Astrocyte of the hippocampus (primary cell): ENCODE measurements at regions not wholly inside any gene's neighbourhood (a gene's known extent, or its start where the extent isn't known, plus 50 kb on each side); places are given as distances from the start of the nearest gene placed in this dataset.

ENCODE experiments used
- DNase-seq: peaks from one replicate; pipeline ENCODE4 v3.0.0; 2011; ENCODE audit warnings: low read depth, low spot score

GRCh38 chr2:38509947-38510326 is 92.8 kb downstream of the HNRNPLL start:
- no peak for DNase-seq

- DNase-seq: peak; percentile 87
Measured at GRCh38 chr2:38509314-38509946, 93.3 kb downstream of the HNRNPLL start.

DNA sequence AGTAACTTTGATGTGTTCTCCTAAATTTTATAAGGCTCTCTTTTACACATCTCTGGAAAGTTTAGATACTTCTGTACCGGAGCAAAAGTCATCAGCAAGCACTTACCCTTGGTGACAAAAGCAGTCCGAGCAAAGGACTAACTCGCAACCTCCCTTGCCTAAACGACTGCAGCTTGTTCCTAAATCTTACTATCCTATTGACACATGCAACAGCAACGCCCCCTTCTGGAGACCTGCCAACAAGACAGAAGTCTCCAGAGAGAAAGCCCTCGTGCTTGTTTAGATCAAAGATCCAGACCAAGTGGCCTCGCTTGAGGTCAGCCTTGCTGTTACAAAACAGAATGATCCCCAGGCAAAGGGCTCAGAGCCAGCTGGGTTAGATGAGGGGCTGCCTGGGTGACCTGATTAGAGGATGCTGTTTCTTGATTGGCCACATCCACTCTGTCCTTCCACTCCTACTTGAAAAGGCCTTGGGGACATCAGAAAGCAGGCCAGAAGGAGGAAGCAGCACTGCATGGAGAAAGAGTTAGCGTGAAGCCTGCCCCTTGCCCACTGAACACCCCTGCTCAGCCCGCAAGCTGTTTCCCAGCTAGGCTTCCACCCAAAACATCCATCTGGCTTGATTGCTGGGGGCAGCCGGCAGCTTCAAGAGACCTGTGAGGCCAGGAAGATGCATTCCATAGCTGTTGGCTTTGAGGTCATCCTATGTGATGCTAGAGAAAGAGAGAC is 94.3 kb downstream of the HNRNPLL start:
- DNase-seq: peak; percentile 83

- DNase-seq: no peak
Measured at GRCh38 chr2:38507712-38508111, 95.0 kb downstream of the HNRNPLL start.

DNA sequence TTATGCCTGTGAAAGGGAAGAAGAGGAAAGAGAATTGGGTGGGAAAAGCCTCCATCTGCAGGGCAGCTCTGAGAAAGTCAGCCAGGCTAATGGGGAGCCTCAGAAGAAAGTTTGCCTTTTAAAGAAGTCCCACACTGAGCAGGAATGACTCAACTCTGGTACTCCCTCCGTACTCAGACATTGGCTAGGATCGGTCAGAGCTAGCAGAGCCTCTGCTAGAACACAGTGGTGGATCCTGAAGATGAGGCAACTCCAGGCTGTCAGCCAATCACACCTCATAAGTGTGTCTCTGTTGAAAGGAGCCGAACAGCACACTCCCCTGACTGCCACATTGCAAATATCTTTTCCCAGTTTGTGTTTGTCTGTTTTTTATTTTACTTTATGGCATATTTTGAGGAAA is 96.9 kb downstream of the HNRNPLL start:
- DNase-seq: peak; percentile 16

DNA sequence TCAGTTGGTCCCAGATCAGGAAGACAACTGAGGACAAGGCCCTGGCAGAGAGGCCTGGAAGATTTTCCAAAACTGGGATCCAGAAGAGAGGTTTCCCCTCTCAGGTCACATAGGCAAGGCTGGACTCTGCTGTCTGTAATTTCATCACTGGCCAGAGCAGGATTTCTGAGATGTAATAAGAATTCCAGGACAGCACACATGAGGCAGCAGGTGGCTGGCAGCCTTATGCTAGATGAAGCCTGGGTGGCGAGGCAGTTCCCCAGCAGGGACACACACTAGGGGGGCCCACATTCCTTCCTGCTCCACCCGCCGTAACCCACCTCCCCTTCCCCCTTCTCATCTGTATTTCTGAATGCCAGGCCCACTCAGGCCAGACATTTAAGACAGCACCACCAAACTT is 98.6 kb downstream of the HNRNPLL start:
- no peak for DNase-seq

DNA sequence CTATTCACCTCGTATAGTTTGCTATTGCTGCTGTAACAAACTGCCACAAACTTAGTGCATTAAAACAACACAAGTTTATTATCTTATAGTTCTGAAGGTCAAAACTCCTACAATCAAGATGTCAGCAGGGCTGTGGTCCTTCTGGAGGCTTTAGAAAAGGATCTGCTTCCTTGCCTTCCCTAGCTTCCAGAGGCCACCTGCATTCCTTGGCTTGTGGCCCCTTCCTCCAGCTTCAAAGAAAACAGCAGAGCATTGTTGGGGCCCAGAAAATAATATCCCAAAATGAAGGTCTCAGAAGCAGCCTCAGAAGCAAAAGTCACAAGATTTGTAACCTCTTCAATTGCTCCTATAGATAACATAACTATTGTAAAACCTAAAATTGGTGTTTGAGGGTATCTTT is 100.6 kb downstream of the HNRNPLL start:
- DNase-seq: no peak

DNA sequence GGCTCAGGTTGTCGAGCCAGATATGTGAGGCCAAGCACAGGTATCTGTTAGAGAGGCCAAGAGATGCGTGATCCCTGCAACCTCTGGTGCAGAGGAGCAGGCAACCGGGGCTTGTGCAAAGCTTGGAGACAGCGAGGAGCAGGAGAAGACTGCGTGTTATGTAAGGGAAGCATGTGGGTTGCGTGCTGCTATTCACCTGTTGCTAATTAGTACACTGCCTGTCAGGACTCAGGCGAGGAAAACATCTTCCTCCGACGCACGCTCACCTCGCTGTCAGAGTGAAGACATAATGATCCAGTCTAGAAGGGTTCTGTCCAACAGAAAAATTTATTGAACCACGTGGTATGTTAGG is 102.5 kb downstream of the HNRNPLL start:
- no peak for DNase-seq

DNA sequence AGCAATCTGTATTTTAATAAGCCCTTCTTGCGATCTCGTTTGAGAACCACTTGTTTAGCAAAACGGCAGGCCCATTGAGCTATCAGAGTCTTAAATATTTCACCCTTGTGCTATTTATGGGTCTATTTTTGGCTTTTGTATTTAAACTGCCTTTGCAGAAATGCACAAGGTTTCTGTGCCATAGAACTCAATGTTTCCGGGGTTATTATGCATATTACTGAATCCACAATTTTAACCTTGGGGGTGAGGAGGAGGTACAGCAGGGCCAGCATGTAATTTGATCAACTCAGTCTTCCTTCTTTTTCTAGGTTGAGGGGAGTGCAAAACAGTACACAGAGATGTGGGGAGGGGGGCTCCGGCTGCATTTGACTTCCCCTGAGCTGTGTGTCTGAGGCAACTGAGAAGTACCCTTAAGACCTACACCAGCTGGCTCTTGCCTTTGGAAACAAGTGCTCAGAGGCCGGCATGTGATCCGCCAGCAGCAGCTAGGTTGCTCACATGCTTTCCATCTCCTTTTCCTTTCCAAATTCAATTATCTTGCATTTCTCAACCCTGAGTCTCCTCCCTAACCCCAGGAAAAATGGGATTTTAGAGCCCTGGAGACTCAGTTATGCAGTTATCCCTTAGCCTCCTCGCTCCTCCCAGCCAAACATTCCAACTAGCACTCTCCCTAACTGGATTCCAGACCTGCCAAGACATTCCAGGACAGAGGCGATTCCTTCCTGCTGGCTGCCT is 103.0 kb downstream of the HNRNPLL start:
- DNase-seq: peak; percentile 16

- DNase-seq: no peak
Measured at GRCh38 chr2:38498045-38498481, 104.7 kb downstream of the HNRNPLL start.

DNA sequence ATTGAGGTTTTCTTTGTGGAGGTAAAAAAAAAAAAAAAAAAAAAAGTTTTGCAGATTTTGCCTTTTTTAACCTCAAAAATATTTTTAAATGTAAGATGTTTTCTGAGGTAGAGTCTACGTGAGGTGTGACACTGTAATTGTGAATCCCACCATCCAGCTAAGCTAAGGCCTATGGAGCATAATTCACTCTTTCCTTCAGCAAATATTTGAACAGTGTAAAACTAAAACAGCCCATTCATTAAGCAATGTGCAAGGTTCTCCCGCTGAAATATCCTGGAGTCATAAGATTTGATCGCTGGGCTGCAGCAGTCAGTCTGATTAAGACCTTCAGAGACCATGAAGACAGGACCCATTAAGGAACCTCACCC is 105.1 kb downstream of the HNRNPLL start:
- DNase-seq: no peak

- DNase-seq: no peak
Measured at GRCh38 chr2:38496927-38497669, 105.6 kb downstream of the HNRNPLL start.

- no peak for DNase-seq
Measured at GRCh38 chr2:38495880-38496279, 106.8 kb downstream of the HNRNPLL start.

- no peak for DNase-seq
Measured at GRCh38 chr2:38494394-38494793, 108.3 kb downstream of the HNRNPLL start.

DNA sequence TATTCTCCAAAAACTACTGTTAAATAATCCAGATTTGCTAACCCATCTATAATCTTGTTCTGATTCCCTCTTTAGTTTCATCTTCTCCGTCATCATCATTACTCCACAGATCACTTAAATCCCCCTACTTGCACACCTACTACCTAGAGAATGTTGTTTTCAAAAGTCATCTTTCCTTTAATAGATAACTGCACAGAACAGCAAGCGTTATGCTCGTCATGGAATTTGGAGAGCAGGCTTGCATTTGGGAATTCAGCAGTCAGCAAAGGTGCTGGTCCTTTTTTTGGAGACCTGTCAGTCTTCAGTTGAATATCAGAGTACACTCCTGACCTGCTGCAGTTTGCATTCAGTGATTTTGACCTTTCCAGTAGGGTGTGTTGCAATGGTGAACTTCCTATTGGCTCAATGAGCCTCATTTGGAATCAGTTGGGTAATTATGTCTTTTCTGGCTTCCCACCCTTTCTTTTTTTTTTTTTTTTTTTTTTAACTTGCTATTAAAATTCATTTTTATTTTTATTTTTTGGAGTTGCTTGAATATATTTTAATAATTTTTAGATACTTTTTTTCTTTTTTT is 110.6 kb downstream of the HNRNPLL start:
- no peak for DNase-seq

DNA sequence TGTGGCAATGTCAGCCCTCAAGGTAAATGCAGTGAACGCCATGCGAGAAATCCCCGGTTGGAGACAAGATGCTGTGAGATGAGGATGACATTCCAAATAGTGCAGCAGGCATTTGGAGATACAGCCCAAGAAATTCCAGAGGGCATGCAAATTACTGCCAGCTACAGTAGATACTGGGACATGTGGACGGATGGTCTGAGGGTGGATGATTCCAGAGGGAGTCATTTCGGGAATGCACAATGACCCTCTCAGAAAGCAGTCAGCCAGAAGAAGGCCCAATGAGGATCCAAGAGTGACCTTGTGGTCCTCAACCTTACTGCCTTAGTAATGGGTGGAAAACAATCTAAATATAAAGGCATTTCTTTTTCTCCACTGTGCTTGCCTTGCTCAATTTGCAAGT is 111.3 kb downstream of the HNRNPLL start:
- DNase-seq: no peak

DNA sequence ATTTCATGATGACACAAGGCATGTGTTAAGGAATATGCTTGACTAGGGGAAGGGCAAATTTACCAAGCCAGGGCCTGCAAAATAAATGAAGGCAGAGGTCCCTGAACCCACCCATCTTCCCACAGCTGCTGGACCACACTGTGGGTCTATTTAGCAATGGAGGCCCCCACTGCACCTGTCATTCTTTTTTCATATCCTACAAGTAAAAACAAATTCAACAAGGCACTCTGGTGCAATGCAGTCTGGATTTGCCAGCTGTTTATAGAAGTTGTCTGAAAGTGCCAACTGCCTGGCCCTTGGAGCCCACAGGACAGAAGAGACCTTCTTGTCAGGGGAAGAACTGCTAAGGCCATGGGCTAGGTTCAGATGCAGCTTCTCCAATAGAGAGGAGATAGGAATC is 112.8 kb upstream of the ATL2 start:
- no peak for DNase-seq

GRCh38 chr2:38487852-38488251 is 110.8 kb upstream of the ATL2 start:
- no peak for DNase-seq

GRCh38 chr2:38486213-38487026 is 109.3 kb upstream of the ATL2 start:
- no peak for DNase-seq

- no peak for DNase-seq
Measured at GRCh38 chr2:38485734-38486133, 108.7 kb upstream of the ATL2 start.

GRCh38 chr2:38484957-38485356 is 107.9 kb upstream of the ATL2 start:
- DNase-seq: no peak
